Smooth muscle cell (in vitro differentiated cells): ENCODE measurements at regions not wholly inside any gene's neighbourhood (a gene's known extent, or its start where the extent isn't known, plus 50 kb on each side); places are given as distances from the start of the nearest gene placed in this dataset. TPM values are rescaled to one million over a fixed set of nuclear protein-coding genes. Genes with fewer than 3 reads are reported as not detected.

Experiments
- small RNA-seq: library from RNA; depleted of rRNA; stranded (forward); fragments of <200 nt; gene quantifications from one replicate; pipeline ENCODE3, GENCODE V24; 2014

Small RNA genes lying in the stretch of these regions (small RNA-seq; reads per million reads assigned to genes)
- gene RN7SKP265: not detected
